Epithelial cell of esophagus (primary cell): ENCODE measurements at regions not wholly inside any gene's neighbourhood (a gene's known extent, or its start where the extent isn't known, plus 50 kb on each side); places are given as distances from the start of the nearest gene placed in this dataset.

ENCODE experiments used
- DNase-seq: peaks from one replicate; pipeline ENCODE4 v3.0.0; 2010; ENCODE audit warnings: low read depth
- H3K4me3 ChIP-seq: 2 replicates; pipeline ENCODE4 v1.5.1; 2011; ENCODE audit warnings: mild to moderate bottlenecking, low read length, control low read depth
- CTCF ChIP-seq: IDR thresholded peaks from 2 replicates; pipeline ENCODE4 v1.5.1; 2011; ENCODE audit warnings: low read depth, mild to moderate bottlenecking, low read length, control low read depth, inconsistent platforms; ENCODE audit not compliant: insufficient read depth; ENCODE audit errors: missing control alignments

GRCh38 chr2:185456517-185456916 is 282.1 kb upstream of the FSIP2 start:
- no peak for TF ChIP-seq CTCF
- DNase-seq = peak; percentile 80
- H3K4me3 ChIP-seq = no peak overlapping the region

GRCh38 chr2:185463481-185463880 is 275.1 kb upstream of the FSIP2 start:
- DNase-seq = no peak
- TF ChIP-seq CTCF = no peak
- no peak overlapping the region for H3K4me3 ChIP-seq

DNA sequence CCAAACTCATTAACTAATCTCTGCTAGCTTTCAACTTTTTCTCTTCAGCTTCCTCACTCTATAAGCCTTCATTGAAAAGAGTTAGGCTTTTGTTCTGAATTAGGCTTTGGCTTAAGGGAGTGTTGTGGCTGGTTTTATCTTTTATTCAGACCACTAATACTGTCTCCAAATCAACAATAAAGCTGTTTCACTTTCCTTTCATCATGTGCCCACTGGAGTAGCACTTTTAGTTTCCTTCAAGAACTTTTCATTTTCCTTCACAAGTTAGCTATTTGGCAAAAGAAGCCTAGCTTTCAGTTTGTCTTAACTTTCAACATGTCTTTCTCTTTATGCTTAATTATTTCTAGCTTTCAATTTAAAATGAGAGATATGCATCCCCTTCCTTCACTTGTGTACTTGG is 271.7 kb upstream of the FSIP2 start:
- no peak for TF ChIP-seq CTCF
- no peak for DNase-seq
- H3K4me3 ChIP-seq = no peak overlapping the region

GRCh38 chr2:185471441-185471840 is 267.2 kb upstream of the FSIP2 start:
- H3K4me3 ChIP-seq = no peak overlapping the region
- no peak for DNase-seq
- TF ChIP-seq CTCF = no peak

GRCh38 chr2:185472574-185472973 is 266.0 kb upstream of the FSIP2 start:
- DNase-seq = no peak
- no peak overlapping the region for H3K4me3 ChIP-seq
- no peak for TF ChIP-seq CTCF

- H3K4me3 ChIP-seq = no peak overlapping the region
- no peak for DNase-seq
- TF ChIP-seq CTCF = no peak
Observed at GRCh38 chr2:185473838-185474237, 264.8 kb upstream of the FSIP2 start.

DNA sequence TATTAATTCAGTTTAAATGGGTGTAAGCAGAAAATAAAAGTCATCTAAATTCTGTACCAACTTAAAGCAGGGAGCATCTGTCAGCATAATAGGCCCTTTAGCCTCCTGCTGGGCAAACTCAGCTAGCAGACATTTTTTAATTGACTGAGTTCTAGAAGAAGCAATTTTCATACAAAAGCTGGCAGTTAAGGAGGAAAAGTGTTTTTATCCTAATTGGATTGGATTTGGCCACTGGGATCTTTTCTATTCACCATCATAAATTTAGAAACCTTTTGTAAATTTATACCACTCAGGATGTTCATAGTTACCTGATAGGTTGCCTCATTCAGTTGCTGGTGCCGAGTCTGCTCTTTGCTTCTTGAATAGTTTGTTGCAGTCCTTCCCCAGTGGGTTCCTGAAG is 262.7 kb upstream of the FSIP2 start:
- TF ChIP-seq CTCF = peak; percentile 16
- H3K4me3 ChIP-seq = no peak overlapping the region
- no peak for DNase-seq
